HEK293T (cell line): ENCODE measurements at regions not wholly inside any gene's neighbourhood (a gene's known extent, or its start where the extent isn't known, plus 50 kb on each side); places are given as distances from the start of the nearest gene placed in this dataset.

Experiments used
- ARNT ChIP-seq: fragments of 450-650 bp; IDR thresholded peaks from 2 replicates; pipeline ENCODE4 v1.6.1; 2017; ENCODE audit warnings: mild to moderate bottlenecking
- ELF4 ChIP-seq: fragments of 450-650 bp; IDR thresholded peaks from 2 replicates; pipeline ENCODE4 v1.6.1; 2017; ENCODE audit warnings: antibody characterized with exemption
- PKNOX1 ChIP-seq: fragments of 450-650 bp; IDR thresholded peaks from 2 replicates; pipeline ENCODE4 v1.6.1; 2016

GRCh38 chr10:118405928-118406327 lies 63.8 kb upstream of the FAM204A start:
- no peak for TF ChIP-seq ARNT
- TF ChIP-seq PKNOX1, result no peak
- no peak for TF ChIP-seq ELF4
